Right hindlimb (tissue), 1 donor: ENCODE measurements at regions not wholly inside any gene's neighbourhood (a gene's known extent, or its start where the extent isn't known, plus 50 kb on each side); places are given as distances from the start of the nearest gene placed in this dataset.

Source experiments
- DNase-seq: peaks from one replicate; pipeline ENCODE4 v3.0.0-alpha.2; 2018

- no peak for DNase-seq
Observed at GRCh38 chr3:111480091-111480490, 61.9 kb upstream of the CD96 start.

GRCh38 chr3:111481551-111481950 lies 60.4 kb upstream of the CD96 start:
- no peak for DNase-seq

GRCh38 chr3:111482574-111482973 lies 59.4 kb upstream of the CD96 start:
- no peak for DNase-seq

GRCh38 chr3:111485086-111485485 lies 56.9 kb upstream of the CD96 start:
- no peak for DNase-seq
